DND-41 (cell line): ENCODE measurements at regions not wholly inside any gene's neighbourhood (a gene's known extent, or its start where the extent isn't known, plus 50 kb on each side); places are given as distances from the start of the nearest gene placed in this dataset.

ENCODE experiments used
- EZH2 ChIP-seq: IDR thresholded peaks from 3 replicates; pipeline ENCODE4 v1.6.1; 2012; ENCODE audit warnings: borderline replicate concordance, low read depth, mild to moderate bottlenecking, moderate library complexity, low read length, inconsistent platforms; ENCODE audit not compliant: severe bottlenecking
- TF ChIP-seq, protein P1 (sequence below): IDR thresholded peaks from 2 replicates; pipeline ENCODE4 v1.5.1; 2012; ENCODE audit warnings: borderline replicate concordance, low read length, moderate library complexity, mild to moderate bottlenecking; ENCODE audit not compliant: poor library complexity, severe bottlenecking; ENCODE audit errors: extremely low read depth

DNA sequence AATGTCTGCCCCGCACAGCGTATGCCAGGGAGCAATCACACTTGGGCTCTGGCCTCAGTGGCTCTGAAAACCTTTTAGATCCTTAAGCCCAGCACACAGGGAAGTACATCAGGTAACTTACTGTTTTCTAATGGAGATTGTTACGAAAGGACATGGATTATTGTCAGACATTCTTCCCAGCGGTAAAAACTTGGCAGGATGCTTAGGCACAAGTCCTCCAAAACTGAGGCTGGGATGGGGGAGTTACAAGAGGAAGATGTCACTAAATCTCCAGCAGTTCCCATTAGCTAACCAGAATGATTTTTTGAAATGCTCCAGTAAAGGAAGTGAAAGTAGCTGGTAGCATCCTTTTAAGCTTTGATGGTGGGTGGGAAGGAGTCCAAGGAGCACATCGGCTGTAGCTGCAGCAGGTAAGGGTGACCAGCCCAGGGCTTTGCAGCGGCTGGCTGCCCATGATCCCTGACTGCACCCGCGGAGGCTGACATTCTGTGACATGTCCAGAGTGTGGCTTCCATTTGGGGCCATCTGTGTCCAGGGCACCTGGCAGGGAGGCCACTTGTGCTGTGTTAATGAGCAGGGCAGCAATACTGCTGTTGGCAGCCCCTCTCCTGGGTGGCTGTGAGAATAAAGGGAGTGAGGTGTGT is 165.8 kb downstream of the GADD45G start:
- no peak for TF ChIP-seq EZH2
- TF ChIP-seq, protein P1, sequence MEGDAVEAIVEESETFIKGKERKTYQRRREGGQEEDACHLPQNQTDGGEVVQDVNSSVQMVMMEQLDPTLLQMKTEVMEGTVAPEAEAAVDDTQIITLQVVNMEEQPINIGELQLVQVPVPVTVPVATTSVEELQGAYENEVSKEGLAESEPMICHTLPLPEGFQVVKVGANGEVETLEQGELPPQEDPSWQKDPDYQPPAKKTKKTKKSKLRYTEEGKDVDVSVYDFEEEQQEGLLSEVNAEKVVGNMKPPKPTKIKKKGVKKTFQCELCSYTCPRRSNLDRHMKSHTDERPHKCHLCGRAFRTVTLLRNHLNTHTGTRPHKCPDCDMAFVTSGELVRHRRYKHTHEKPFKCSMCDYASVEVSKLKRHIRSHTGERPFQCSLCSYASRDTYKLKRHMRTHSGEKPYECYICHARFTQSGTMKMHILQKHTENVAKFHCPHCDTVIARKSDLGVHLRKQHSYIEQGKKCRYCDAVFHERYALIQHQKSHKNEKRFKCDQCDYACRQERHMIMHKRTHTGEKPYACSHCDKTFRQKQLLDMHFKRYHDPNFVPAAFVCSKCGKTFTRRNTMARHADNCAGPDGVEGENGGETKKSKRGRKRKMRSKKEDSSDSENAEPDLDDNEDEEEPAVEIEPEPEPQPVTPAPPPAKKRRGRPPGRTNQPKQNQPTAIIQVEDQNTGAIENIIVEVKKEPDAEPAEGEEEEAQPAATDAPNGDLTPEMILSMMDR, result no peak
